ENCODE measurements at regions not wholly inside any gene's neighbourhood (a gene's known extent, or its start where the extent isn't known, plus 50 kb on each side); places are given as distances from the start of the nearest gene placed in this dataset.

- CTCF ChIA-PET (ENCODE audit: low intra/inter-chr PET ratio): no interaction called here
- in situ Hi-C loops (cut with MboI) (no loop called here), intact Hi-C loops (cut with micrococcal nuclease) (loop anchor here (10.0 kb wide), 1 partner anchor 258 kb away; no protein-coding TSS in a partner anchor)
- WGBS (ENCODE audit: insufficient coverage, low coverage, missing lambda C conversion rate): 2% methylated on average over 5 of the region's 6 CpGs
- no peak overlapping the region for H3K4me2 ChIP-seq (ENCODE audit: insufficient read depth, low read length)
- POLR2A ChIA-PET: no interaction called here
- H2AFZ ChIP-seq (ENCODE audit: low read depth, low read length): no peak overlapping the region
- no peaks in the 10 kb centered on the region for H3K36me3 ChIP-seq (ENCODE audit: control insufficient read depth, insufficient read depth, low read length)
- no peaks in the 10 kb centered on the region for H4K20me1 ChIP-seq (replicated peaks; ENCODE audit: control insufficient read depth, insufficient read depth, low read length)
- H3K9me1 ChIP-seq (ENCODE audit: control insufficient read depth, insufficient read depth, low read length): no peaks in the 10 kb centered on the region
- FAIRE-seq: no peak
- no peak overlapping the region for H3K27ac ChIP-seq (ENCODE audit: extremely low read depth, low read depth, low read length)
- BruUV-seq (replicated peaks): no TSS peak
- no peak overlapping the region for H3K9ac ChIP-seq (ENCODE audit: insufficient read depth in 1 of 2, low read depth in 2 of 2, low read length in 2 of 2)
- no peak for ATAC-seq
- no peak overlapping the region for H3K4me3 ChIP-seq
- no peak for TF ChIP-seq FOS (IDR thresholded peaks at IDR 0.05; ENCODE audit: extremely low read depth, insufficient read length)
- H3K27me3 ChIP-seq (ENCODE audit: control insufficient read depth in 2 of 2, insufficient read depth in 2 of 2, low read length in 2 of 2): no peaks in the 10 kb centered on the region
- no peaks in the 10 kb centered on the region for H3K9me3 ChIP-seq (replicated peaks; ENCODE audit: control insufficient read depth, insufficient read depth, low read depth, low read length)
- no peaks in the 10 kb centered on the region for H3K4me1 ChIP-seq (replicated peaks in 1 of 2; ENCODE audit: control insufficient read depth in 2 of 2, insufficient read depth in 2 of 2, low read length in 2 of 2)
- no peaks in the 10 kb centered on the region for H3K79me2 ChIP-seq (ENCODE audit: control insufficient read depth, insufficient read depth, low read length)
- no peak for DNase-seq (ENCODE audit: extremely low read depth in 1 of 4, low spot score in 3 of 4)
Observed at GRCh38 chr9:16132513-16132912, 579.7 kb downstream of the CCDC171 start.

GRCh38 chr9:16133032-16133431, 580.2 kb downstream of the CCDC171 start:
- no peaks in the 10 kb centered on the region for H3K9me3 ChIP-seq (replicated peaks; ENCODE audit: control insufficient read depth, insufficient read depth, low read depth, low read length)
- H3K9ac ChIP-seq (ENCODE audit: insufficient read depth in 1 of 2, low read depth in 2 of 2, low read length in 2 of 2): no peak overlapping the region
- DNase-seq (ENCODE audit: extremely low read depth in 1 of 4, low spot score in 3 of 4): no peak
- H3K27me3 ChIP-seq (ENCODE audit: control insufficient read depth in 2 of 2, insufficient read depth in 2 of 2, low read length in 2 of 2): no peaks in the 10 kb centered on the region
- no peak overlapping the region for H2AFZ ChIP-seq (ENCODE audit: low read depth, low read length)
- H3K4me1 ChIP-seq (replicated peaks in 1 of 2; ENCODE audit: control insufficient read depth in 2 of 2, insufficient read depth in 2 of 2, low read length in 2 of 2): no peaks in the 10 kb centered on the region
- no peak overlapping the region for H3K27ac ChIP-seq (ENCODE audit: extremely low read depth, low read depth, low read length)
- H3K36me3 ChIP-seq (ENCODE audit: control insufficient read depth, insufficient read depth, low read length): no peaks in the 10 kb centered on the region
- ChIA-PET POLR2A (no interaction called here), CTCF (ENCODE audit: low intra/inter-chr PET ratio) (no interaction called here)
- in situ Hi-C loops (cut with MboI): no loop called here
- H3K4me2 ChIP-seq (ENCODE audit: insufficient read depth, low read length): no peak overlapping the region
- TF ChIP-seq ZNF217 (CRISPR knock-in tag; IDR thresholded peaks at IDR 0.05): no peak
- TF ChIP-seq TAL1 (IDR thresholded peaks at IDR 0.05): no peak
- no peak for TF ChIP-seq IRF2 (CRISPR knock-in tag; IDR thresholded peaks at IDR 0.05)
- no peaks in the 10 kb centered on the region for H4K20me1 ChIP-seq (replicated peaks; ENCODE audit: control insufficient read depth, insufficient read depth, low read length)
- no peak overlapping the region for H3K4me3 ChIP-seq
- ATAC-seq: no peak
- intact Hi-C loops (cut with micrococcal nuclease): loop anchor here (10.0 kb wide), 1 partner anchor 258 kb away; no protein-coding TSS in a partner anchor
- no peak for FAIRE-seq
- H3K79me2 ChIP-seq (ENCODE audit: control insufficient read depth, insufficient read depth, low read length): no peaks in the 10 kb centered on the region
- no peaks in the 10 kb centered on the region for H3K9me1 ChIP-seq (ENCODE audit: control insufficient read depth, insufficient read depth, low read length)
- no TSS peak for BruUV-seq (replicated peaks)

Data from K562 (cell line).